PFSK-1 (cell line): ENCODE measurements at regions not wholly inside any gene's neighbourhood (a gene's known extent, or its start where the extent isn't known, plus 50 kb on each side); places are given as distances from the start of the nearest gene placed in this dataset.

Experiments used
- POLR2AphosphoS5 ChIP-seq: IDR thresholded peaks from 2 replicates; pipeline ENCODE4 v1.6.1; 2012; ENCODE audit warnings: low read depth, mild to moderate bottlenecking, control low read depth, low read length, moderate library complexity
- SIN3A ChIP-seq: IDR thresholded peaks from 2 replicates; pipeline ENCODE4 v1.6.1; 2012; ENCODE audit warnings: mild to moderate bottlenecking, low read length, moderate library complexity, borderline replicate concordance; ENCODE audit not compliant: insufficient read depth
- TAF1 ChIP-seq: IDR thresholded peaks from 2 replicates; pipeline ENCODE4 v1.6.1; 2012; ENCODE audit warnings: low read length, control low read depth, borderline replicate concordance; ENCODE audit not compliant: insufficient read depth

DNA sequence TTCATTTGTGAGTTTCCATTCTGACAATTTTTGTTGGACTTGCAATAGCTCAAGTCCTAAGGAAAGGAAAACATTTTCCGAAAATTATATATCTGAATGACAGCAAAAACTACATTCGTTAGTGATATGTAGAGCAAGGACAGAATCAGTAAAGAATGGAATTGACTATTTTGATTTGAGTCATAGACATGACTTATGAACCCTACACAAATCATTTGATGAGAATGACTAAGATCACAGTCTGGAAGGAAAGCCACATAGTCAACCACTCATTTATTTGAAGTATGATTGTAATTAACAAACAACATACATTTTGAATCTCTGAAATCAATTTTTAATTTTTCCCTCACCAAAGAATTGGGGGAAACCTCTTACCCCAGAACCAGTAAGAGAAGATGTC lies 231.6 kb upstream of the CRIM1 start:
- TF ChIP-seq TAF1 = no peak
- TF ChIP-seq POLR2AphosphoS5 = no peak
- no peak for TF ChIP-seq SIN3A
